Adrenal gland (tissue), 5 donors: ENCODE measurements at regions not wholly inside any gene's neighbourhood (a gene's known extent, or its start where the extent isn't known, plus 50 kb on each side); places are given as distances from the start of the nearest gene placed in this dataset.

Source experiments
- CTCF ChIP-seq, 6 experiments: fragments of 450-650 bp in 4 of 6; fragments of 200-600 bp in 2 of 6; sonication (generic) in 1 of 6; IDR thresholded peaks; 1 replicate in 5 of 6; 2 replicates in 1 of 6; pipeline versions ENCODE4 v1.5.1 to v1.8.0; 2016 to 2021; ENCODE audit warnings: antibody characterized with exemption in 6 of 6, mild to moderate bottlenecking in 2 of 6, moderate library complexity in 1 of 6
- POLR2A ChIP-seq, 2 donors: fragments of 450-650 bp; IDR thresholded peaks; one replicate each; pipeline ENCODE4 v1.6.1; 2017; ENCODE audit warnings: antibody characterized with exemption in 2 of 2, mild to moderate bottlenecking in 2 of 2, moderate library complexity in 1 of 2
- donor health status: DM: no; HTN: no; CAD: no.

- TF ChIP-seq CTCF (IDR thresholded peaks at IDR 0.05) (no peak), POLR2A (IDR thresholded peaks at IDR 0.05) (no peak)
Observed at GRCh38 chr5:89866410-89866809, 543.1 kb downstream of the CETN3 start.
